ENCODE measurements at regions not wholly inside any gene's neighbourhood (a gene's known extent, or its start where the extent isn't known, plus 50 kb on each side); places are given as distances from the start of the nearest gene placed in this dataset.

- no peak for TF ChIP-seq POLR2A (IDR thresholded peaks at IDR 0.05)
- no peak for TF ChIP-seq CTCF (IDR thresholded peaks at IDR 0.05)
These were observed 308.8 kb upstream of the MGAT5 start for GRCh38 chr2:133945089-133945488.
